ENCODE measurements at regions not wholly inside any gene's neighbourhood (a gene's known extent, or its start where the extent isn't known, plus 50 kb on each side); places are given as distances from the start of the nearest gene placed in this dataset.

DNA sequence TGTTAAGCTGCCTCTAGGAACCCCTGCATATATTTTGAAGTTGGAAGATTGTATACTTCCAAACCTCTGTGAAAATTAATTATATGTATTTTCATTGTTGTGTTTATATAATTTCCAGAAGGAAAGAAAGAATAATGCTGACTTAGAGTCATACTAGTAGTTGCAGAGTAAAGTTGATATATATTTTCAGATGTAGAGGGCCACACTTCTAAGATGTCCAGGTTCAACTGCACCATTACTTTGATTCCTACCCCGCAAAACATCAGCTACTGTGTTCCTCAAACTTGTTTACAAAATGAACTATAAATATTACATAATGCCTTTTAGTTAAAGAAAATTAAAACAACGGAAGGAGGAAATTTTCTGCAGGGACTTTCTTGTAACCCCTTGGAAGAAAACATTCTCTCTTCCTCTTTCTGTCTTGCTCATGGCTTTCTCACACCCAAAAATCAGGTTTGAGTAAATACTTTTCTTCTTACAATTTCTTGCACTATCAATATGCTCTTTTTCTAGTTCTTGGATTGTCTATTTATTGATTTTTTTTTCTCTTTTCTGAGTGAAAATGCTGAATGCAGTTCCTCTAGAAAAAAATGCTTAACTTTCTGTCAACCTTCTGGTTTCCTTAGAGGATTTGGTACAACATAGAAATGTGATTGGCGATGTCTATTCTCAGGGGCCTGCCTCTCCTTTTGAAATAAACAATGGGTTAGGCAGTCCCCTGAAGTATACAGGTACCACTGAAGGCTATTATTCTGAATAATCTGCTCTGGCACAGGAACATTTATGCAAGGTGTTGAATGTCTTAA is 867.8 kb downstream of the TTLL7 start:
- TF ChIP-seq, protein P1, sequence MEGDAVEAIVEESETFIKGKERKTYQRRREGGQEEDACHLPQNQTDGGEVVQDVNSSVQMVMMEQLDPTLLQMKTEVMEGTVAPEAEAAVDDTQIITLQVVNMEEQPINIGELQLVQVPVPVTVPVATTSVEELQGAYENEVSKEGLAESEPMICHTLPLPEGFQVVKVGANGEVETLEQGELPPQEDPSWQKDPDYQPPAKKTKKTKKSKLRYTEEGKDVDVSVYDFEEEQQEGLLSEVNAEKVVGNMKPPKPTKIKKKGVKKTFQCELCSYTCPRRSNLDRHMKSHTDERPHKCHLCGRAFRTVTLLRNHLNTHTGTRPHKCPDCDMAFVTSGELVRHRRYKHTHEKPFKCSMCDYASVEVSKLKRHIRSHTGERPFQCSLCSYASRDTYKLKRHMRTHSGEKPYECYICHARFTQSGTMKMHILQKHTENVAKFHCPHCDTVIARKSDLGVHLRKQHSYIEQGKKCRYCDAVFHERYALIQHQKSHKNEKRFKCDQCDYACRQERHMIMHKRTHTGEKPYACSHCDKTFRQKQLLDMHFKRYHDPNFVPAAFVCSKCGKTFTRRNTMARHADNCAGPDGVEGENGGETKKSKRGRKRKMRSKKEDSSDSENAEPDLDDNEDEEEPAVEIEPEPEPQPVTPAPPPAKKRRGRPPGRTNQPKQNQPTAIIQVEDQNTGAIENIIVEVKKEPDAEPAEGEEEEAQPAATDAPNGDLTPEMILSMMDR (IDR thresholded peaks at IDR 0.05): no peak
- TF ChIP-seq MYBL2 (CRISPR knock-in tag; IDR thresholded peaks at IDR 0.05) (no peak), ZNF671 (CRISPR knock-in tag; IDR thresholded peaks at IDR 0.05) (no peak), JUN (CRISPR knock-in tag; IDR thresholded peaks at IDR 0.05) (no peak), RORB (CRISPR knock-in tag; IDR thresholded peaks at IDR 0.05) (no peak), ZBTB21 (CRISPR knock-in tag; IDR thresholded peaks at IDR 0.05; ENCODE audit: borderline replicate concordance) (no peak)
- TF ChIP-seq, protein P2, sequence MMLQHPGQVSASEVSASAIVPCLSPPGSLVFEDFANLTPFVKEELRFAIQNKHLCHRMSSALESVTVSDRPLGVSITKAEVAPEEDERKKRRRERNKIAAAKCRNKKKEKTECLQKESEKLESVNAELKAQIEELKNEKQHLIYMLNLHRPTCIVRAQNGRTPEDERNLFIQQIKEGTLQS (CRISPR knock-in tag; conservative IDR thresholded peaks at IDR 0.05): no peak
- TF ChIP-seq, protein P3, sequence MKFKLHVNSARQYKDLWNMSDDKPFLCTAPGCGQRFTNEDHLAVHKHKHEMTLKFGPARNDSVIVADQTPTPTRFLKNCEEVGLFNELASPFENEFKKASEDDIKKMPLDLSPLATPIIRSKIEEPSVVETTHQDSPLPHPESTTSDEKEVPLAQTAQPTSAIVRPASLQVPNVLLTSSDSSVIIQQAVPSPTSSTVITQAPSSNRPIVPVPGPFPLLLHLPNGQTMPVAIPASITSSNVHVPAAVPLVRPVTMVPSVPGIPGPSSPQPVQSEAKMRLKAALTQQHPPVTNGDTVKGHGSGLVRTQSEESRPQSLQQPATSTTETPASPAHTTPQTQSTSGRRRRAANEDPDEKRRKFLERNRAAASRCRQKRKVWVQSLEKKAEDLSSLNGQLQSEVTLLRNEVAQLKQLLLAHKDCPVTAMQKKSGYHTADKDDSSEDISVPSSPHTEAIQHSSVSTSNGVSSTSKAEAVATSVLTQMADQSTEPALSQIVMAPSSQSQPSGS (CRISPR knock-in tag; IDR thresholded peaks at IDR 0.05; ENCODE audit: borderline replicate concordance, low read depth): no peak
- TF ChIP-seq, protein P4, sequence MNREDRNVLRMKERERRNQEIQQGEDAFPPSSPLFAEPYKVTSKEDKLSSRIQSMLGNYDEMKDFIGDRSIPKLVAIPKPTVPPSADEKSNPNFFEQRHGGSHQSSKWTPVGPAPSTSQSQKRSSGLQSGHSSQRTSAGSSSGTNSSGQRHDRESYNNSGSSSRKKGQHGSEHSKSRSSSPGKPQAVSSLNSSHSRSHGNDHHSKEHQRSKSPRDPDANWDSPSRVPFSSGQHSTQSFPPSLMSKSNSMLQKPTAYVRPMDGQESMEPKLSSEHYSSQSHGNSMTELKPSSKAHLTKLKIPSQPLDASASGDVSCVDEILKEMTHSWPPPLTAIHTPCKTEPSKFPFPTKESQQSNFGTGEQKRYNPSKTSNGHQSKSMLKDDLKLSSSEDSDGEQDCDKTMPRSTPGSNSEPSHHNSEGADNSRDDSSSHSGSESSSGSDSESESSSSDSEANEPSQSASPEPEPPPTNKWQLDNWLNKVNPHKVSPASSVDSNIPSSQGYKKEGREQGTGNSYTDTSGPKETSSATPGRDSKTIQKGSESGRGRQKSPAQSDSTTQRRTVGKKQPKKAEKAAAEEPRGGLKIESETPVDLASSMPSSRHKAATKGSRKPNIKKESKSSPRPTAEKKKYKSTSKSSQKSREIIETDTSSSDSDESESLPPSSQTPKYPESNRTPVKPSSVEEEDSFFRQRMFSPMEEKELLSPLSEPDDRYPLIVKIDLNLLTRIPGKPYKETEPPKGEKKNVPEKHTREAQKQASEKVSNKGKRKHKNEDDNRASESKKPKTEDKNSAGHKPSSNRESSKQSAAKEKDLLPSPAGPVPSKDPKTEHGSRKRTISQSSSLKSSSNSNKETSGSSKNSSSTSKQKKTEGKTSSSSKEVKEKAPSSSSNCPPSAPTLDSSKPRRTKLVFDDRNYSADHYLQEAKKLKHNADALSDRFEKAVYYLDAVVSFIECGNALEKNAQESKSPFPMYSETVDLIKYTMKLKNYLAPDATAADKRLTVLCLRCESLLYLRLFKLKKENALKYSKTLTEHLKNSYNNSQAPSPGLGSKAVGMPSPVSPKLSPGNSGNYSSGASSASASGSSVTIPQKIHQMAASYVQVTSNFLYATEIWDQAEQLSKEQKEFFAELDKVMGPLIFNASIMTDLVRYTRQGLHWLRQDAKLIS (CRISPR knock-in tag; IDR thresholded peaks at IDR 0.05; ENCODE audit: borderline replicate concordance): no peak
- TF ChIP-seq, protein P5, sequence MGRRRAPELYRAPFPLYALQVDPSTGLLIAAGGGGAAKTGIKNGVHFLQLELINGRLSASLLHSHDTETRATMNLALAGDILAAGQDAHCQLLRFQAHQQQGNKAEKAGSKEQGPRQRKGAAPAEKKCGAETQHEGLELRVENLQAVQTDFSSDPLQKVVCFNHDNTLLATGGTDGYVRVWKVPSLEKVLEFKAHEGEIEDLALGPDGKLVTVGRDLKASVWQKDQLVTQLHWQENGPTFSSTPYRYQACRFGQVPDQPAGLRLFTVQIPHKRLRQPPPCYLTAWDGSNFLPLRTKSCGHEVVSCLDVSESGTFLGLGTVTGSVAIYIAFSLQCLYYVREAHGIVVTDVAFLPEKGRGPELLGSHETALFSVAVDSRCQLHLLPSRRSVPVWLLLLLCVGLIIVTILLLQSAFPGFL (CRISPR knock-in tag; IDR thresholded peaks at IDR 0.05; ENCODE audit: borderline replicate concordance): no peak
- TF ChIP-seq, protein P6, sequence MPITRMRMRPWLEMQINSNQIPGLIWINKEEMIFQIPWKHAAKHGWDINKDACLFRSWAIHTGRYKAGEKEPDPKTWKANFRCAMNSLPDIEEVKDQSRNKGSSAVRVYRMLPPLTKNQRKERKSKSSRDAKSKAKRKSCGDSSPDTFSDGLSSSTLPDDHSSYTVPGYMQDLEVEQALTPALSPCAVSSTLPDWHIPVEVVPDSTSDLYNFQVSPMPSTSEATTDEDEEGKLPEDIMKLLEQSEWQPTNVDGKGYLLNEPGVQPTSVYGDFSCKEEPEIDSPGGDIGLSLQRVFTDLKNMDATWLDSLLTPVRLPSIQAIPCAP (CRISPR knock-in tag; IDR thresholded peaks at IDR 0.05): no peak
